ENCODE measurements at regions not wholly inside any gene's neighbourhood (a gene's known extent, or its start where the extent isn't known, plus 50 kb on each side); places are given as distances from the start of the nearest gene placed in this dataset.
A peak's percentile ranks its signal among the peaks of the same experiment; 100 is the strongest.

- intact Hi-C loops (cut with micrococcal nuclease; ENCODE audit: unreplicated experiment) (no loop called here), in situ Hi-C loops (cut with HindIII; ENCODE audit: extremely low pct_ligation_motif_present, low pct_unique_long_range_greater_than_20kb) (no loop called here)
- DNase-seq (ENCODE audit: low spot score) (no peak), ATAC-seq (no peak), FAIRE-seq (no peak)
- Histone ChIP-seq H3K36me3 (replicated peaks in 1 of 2; ENCODE audit: control insufficient read depth in 1 of 2, insufficient read depth in 2 of 2, low read length in 2 of 2) (no peaks in the 10 kb centered on the region), H3K9me3 (ENCODE audit: low read length) (no peaks in the 10 kb centered on the region), H3K27ac (ENCODE audit: extremely low read length, insufficient read depth, low read length) (no peak overlapping the region), H3K27me3 (ENCODE audit: control insufficient read depth in 1 of 2, insufficient read depth in 2 of 2, low read length in 2 of 2) (no peaks in the 10 kb centered on the region; a peak in 1 of 5 replicates), H3K4me3 (replicated peaks in 1 of 3; ENCODE audit: insufficient read depth in 1 of 3, low read depth in 2 of 3, low read length in 3 of 3) (no peak overlapping the region), H3K4me1 (ENCODE audit: insufficient read depth, low read length) (no peaks in the 10 kb centered on the region), H2AFZ (ENCODE audit: low read length) (no peak overlapping the region), H4K20me1 (ENCODE audit: insufficient read depth, low read length) (no peaks in the 10 kb centered on the region), H3K79me2 (ENCODE audit: insufficient read depth, low read length) (no peaks in the 10 kb centered on the region), H3K4me2 (ENCODE audit: low read depth, low read length) (no peak overlapping the region), H3K9ac (ENCODE audit: insufficient read depth, low read depth, low read length) (no peak overlapping the region)
- ChIA-PET CTCF (ENCODE audit: low intra/inter-chr PET ratio, low total read pairs) (no interaction called here), POLR2A (no interaction called here)
- WGBS (ENCODE audit: low lambda C conversion rate) = 43% methylated on average over 7 of the region's 7 CpGs
- BruUV-seq (replicated peaks) = no TSS peak
- no peak for TF ChIP-seq ZNF605 (CRISPR knock-in tag; IDR thresholded peaks at IDR 0.05)
- no peak for TF ChIP-seq TEF (CRISPR knock-in tag; IDR thresholded peaks at IDR 0.05)
- TF ChIP-seq ZNF383 (CRISPR knock-in tag; IDR thresholded peaks at IDR 0.05; ENCODE audit: borderline replicate concordance) = no peak
- TF ChIP-seq FOXP1 (IDR thresholded peaks at IDR 0.05) = no peak
- no peak for TF ChIP-seq FOXP1 (CRISPR knock-in tag; IDR thresholded peaks at IDR 0.05)
- TF ChIP-seq NR2F6 (IDR thresholded peaks at IDR 0.05) = no peak
- TF ChIP-seq NR2F6 (CRISPR knock-in tag; IDR thresholded peaks at IDR 0.05) = no peak
Measured at GRCh38 chr4:10197952-10198351, 81.4 kb upstream of the WDR1 start.

- ChIA-PET POLR2A (no interaction called here), CTCF (ENCODE audit: low intra/inter-chr PET ratio, low total read pairs) (no interaction called here)
- 0% methylated on average over 1 of the region's 1 CpG for WGBS (ENCODE audit: low lambda C conversion rate)
- TF ChIP-seq PRDM4 (CRISPR knock-in tag; IDR thresholded peaks at IDR 0.05; ENCODE audit: borderline replicate concordance) (no peak), MED1 (CRISPR knock-in tag; IDR thresholded peaks at IDR 0.05) (no peak), MAFK (conservative IDR thresholded peaks at IDR 0.05 in 1 of 2, IDR thresholded peaks at IDR 0.05 in 1 of 2; ENCODE audit: low read length in 2 of 2) (peak; percentile 83 to 91), MAFF (IDR thresholded peaks at IDR 0.05; ENCODE audit: low read depth, low read length) (peak; percentile 89)
- Histone ChIP-seq H4K20me1 (ENCODE audit: insufficient read depth, low read length) (no peaks in the 10 kb centered on the region), H3K79me2 (ENCODE audit: insufficient read depth, low read length) (no peaks in the 10 kb centered on the region), H2AFZ (ENCODE audit: low read length) (no peak overlapping the region), H3K4me2 (ENCODE audit: low read depth, low read length) (no peak overlapping the region), H3K9me3 (ENCODE audit: low read length) (no peaks in the 10 kb centered on the region), H3K4me3 (replicated peaks in 1 of 3; ENCODE audit: insufficient read depth in 1 of 3, low read depth in 2 of 3, low read length in 3 of 3) (no peak overlapping the region), H3K36me3 (replicated peaks in 1 of 2; ENCODE audit: control insufficient read depth in 1 of 2, insufficient read depth in 2 of 2, low read length in 2 of 2) (no peaks in the 10 kb centered on the region), H3K27me3 (ENCODE audit: control insufficient read depth in 1 of 2, insufficient read depth in 2 of 2, low read length in 2 of 2) (no peaks in the 10 kb centered on the region; a peak in 1 of 5 replicates), H3K4me1 (ENCODE audit: insufficient read depth, low read length) (no peaks in the 10 kb centered on the region), H3K27ac (ENCODE audit: extremely low read length, insufficient read depth, low read length) (no peak overlapping the region), H3K9ac (ENCODE audit: insufficient read depth, low read depth, low read length) (no peak overlapping the region)
- DNase-seq (ENCODE audit: low spot score) (no peak), ATAC-seq (no peak), FAIRE-seq (no peak)
- BruUV-seq (replicated peaks) = no TSS peak
- intact Hi-C loops (cut with micrococcal nuclease; ENCODE audit: unreplicated experiment) = no loop called here
- in situ Hi-C loops (cut with HindIII; ENCODE audit: extremely low pct_ligation_motif_present, low pct_unique_long_range_greater_than_20kb) = no loop called here
Measured at GRCh38 chr4:10196191-10196590, 79.6 kb upstream of the WDR1 start.
